Calu3 (cell line): ENCODE measurements at regions not wholly inside any gene's neighbourhood (a gene's known extent, or its start where the extent isn't known, plus 50 kb on each side); places are given as distances from the start of the nearest gene placed in this dataset.
A peak's percentile ranks its signal among the peaks of the same experiment; 100 is the strongest.

Experiments
- BruUV-seq: library from RNA; stranded (reverse); fragments of 400-500 nt; replicated peaks from 2 replicates; lab custom pipeline; 2021; lab: Mats Ljungman, UMichigan
- CTCF ChIA-PET: fragments of 300-600 bp; sonication (Branson Sonifier 250); formaldehyde crosslinking; loops from one replicate; lab custom pipeline; 2022; ENCODE audit warnings: antibody characterized with exemption; lab: Charles Lee
- DNase-seq: peaks from one replicate; pipeline ENCODE4 v3.0.0; 2022
- H3K27ac Mint-ChIP-seq: one replicate; pipeline ENCODE4 v1.8.0; 2022; ENCODE audit warnings: mixed read lengths; ENCODE audit not compliant: unreplicated experiment
- H3K27me3 Mint-ChIP-seq: one replicate; pipeline ENCODE4 v1.8.0; 2022; ENCODE audit warnings: mixed read lengths; ENCODE audit not compliant: unreplicated experiment
- H3K36me3 Mint-ChIP-seq: one replicate; pipeline ENCODE4 v1.8.0; 2022; ENCODE audit warnings: mild to moderate bottlenecking, moderate library complexity, mixed read lengths; ENCODE audit not compliant: insufficient read depth, unreplicated experiment
- H3K4me1 Mint-ChIP-seq: one replicate; pipeline ENCODE4 v1.8.0; 2022; ENCODE audit warnings: mild to moderate bottlenecking, low read depth, mixed read lengths; ENCODE audit not compliant: unreplicated experiment
- H3K4me3 Mint-ChIP-seq: one replicate; pipeline ENCODE4 v1.8.0; 2022; ENCODE audit warnings: mild to moderate bottlenecking, low read depth, moderate library complexity, mixed read lengths; ENCODE audit not compliant: unreplicated experiment
- H3K9me3 Mint-ChIP-seq: one replicate; pipeline ENCODE4 v1.8.0; 2022; ENCODE audit warnings: low read depth, mixed read lengths; ENCODE audit not compliant: unreplicated experiment
- CTCF ChIP-seq: fragments of 200-600 bp; IDR thresholded peaks from one replicate; pipeline ENCODE4 v1.8.0; 2022; ENCODE audit warnings: antibody characterized with exemption; ENCODE audit not compliant: unreplicated experiment
- intact Hi-C: fragments of 100-400 bp; cut with micrococcal nuclease; formaldehyde crosslinking; loops from one replicate; pipeline ENCODE4 v1.10.0; 2022; ENCODE audit not compliant: unreplicated experiment

- Mint-ChIP-seq H3K4me3 (no peak overlapping the region), H3K4me1 (peaks cover 17% of the 10 kb centered on the region), H3K36me3 (no peaks in the 10 kb centered on the region), H3K9me3 (no peaks in the 10 kb centered on the region), H3K27ac (no peak overlapping the region), H3K27me3 (no peaks in the 10 kb centered on the region)
- CTCF ChIA-PET = no interaction called here
- intact Hi-C loops = no loop called here
- no TSS peak for BruUV-seq
- no peak for DNase-seq
- TF ChIP-seq CTCF = no peak
These were observed 357.4 kb downstream of the ATP23 start for GRCh38 chr12:58298803-58299202.

DNA sequence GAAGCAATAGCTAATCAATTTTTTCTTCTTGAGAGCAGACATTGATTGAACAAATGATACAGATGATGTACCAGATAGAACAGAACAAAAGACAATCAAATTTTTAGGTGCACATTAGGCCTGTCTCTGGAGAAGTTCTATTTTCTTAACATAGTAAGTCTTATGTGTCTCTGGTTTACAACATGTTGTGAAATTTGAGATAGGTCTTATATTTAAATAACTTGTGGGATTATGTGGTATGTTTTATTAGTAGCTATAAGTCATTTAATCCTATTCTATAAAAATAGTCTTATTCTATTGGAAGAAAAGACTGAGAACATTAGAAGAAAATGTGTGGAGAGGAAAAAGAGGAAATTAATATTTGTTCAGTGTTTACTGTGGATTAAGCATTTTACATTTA lies 358.0 kb downstream of the ATP23 start:
- TF ChIP-seq CTCF = no peak
- intact Hi-C loops = no loop called here
- Mint-ChIP-seq H3K4me3 (no peak overlapping the region), H3K4me1 (peaks cover 17% of the 10 kb centered on the region), H3K36me3 (no peaks in the 10 kb centered on the region), H3K27ac (no peak overlapping the region), H3K9me3 (no peaks in the 10 kb centered on the region), H3K27me3 (no peaks in the 10 kb centered on the region)
- no peak for DNase-seq
- CTCF ChIA-PET = no interaction called here
- no TSS peak for BruUV-seq

- Mint-ChIP-seq H3K4me3 (no peak overlapping the region), H3K4me1 (peaks cover 19% of the 10 kb centered on the region), H3K27ac (peak overlapping the region; percentile 14), H3K27me3 (no peaks in the 10 kb centered on the region), H3K36me3 (no peaks in the 10 kb centered on the region), H3K9me3 (no peaks in the 10 kb centered on the region)
- CTCF ChIA-PET = no interaction called here
- no peak for TF ChIP-seq CTCF
- DNase-seq = no peak
- intact Hi-C loops = loop anchor here (5.0 kb wide), 1 partner anchor 234 kb away; no protein-coding TSS in a partner anchor
- BruUV-seq = no TSS peak
These were observed 359.8 kb downstream of the ATP23 start for GRCh38 chr12:58301038-58301729.

DNA sequence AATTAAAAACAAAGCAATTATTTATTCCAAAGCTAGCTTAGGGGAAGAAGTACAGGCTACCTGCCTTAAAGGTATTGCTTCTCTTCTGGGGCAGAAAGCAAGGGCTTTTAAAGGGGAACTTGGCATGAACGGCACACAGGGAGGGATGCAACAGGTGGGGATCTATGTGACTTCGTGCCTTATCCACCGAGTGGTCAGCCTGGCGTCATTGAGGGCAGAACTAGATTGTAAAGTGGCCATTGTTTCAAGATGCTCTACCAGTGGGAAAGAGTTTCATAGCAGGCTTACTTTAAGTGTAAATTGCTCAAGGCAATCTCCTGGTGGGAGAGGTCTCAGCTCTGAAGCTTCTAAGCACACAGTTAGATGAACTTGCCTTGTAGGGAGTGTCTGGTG lies 360.4 kb downstream of the ATP23 start:
- no TSS peak for BruUV-seq
- Mint-ChIP-seq H3K27me3 (no peaks in the 10 kb centered on the region), H3K27ac (peak overlapping the region; percentile 14), H3K9me3 (no peaks in the 10 kb centered on the region), H3K4me3 (no peak overlapping the region), H3K36me3 (no peaks in the 10 kb centered on the region), H3K4me1 (peaks cover 24% of the 10 kb centered on the region)
- CTCF ChIA-PET = no interaction called here
- intact Hi-C loops = loop anchor here (1.0 to 5.0 kb wide), 2 partner anchors 234 to 318 kb away; no protein-coding TSS in a partner anchor
- DNase-seq = no peak
- TF ChIP-seq CTCF = no peak
